IMR-90 (cell line): ENCODE measurements at regions not wholly inside any gene's neighbourhood (a gene's known extent, or its start where the extent isn't known, plus 50 kb on each side); places are given as distances from the start of the nearest gene placed in this dataset.

Experiments
- ATAC-seq: fragments of 200-7000 bp; cut with Tn5 transposase; 2 replicates; pipeline ENCODE4 v1.9.1; 2020; ENCODE audit warnings: low read depth, mild to moderate bottlenecking, moderate library complexity
- BruUV-seq: library from RNA; stranded (reverse); fragments of 400-500 nt; replicated peaks from 2 replicates; lab custom pipeline; 2021; lab: Mats Ljungman, UMichigan
- CTCF ChIA-PET: fragments of 300-600 bp; formaldehyde crosslinking; extraction: SDS; loops from one replicate; lab custom pipeline; 2021; ENCODE audit warnings: antibody characterized with exemption; lab: Yijun Ruan, JAX
- POLR2A ChIA-PET: fragments of 300-600 bp; sonication (Branson Sonifier 250); formaldehyde crosslinking; loops from one replicate; lab custom pipeline; 2022; ENCODE audit warnings: antibody characterized with exemption; ENCODE audit not compliant: unreplicated experiment; lab: Charles Lee
- DNase-seq: peaks from one replicate; pipeline ENCODE4 v3.0.0; 2013
- H2AFZ ChIP-seq: replicated peaks from 2 replicates; pipeline ENCODE3; 2013; ENCODE audit warnings: low read length, mild to moderate bottlenecking; ENCODE audit not compliant: poor library complexity
- H2AK5ac ChIP-seq: 2 replicates; pipeline ENCODE4 v1.6.1; 2013; ENCODE audit warnings: low read depth, low read length, inconsistent platforms
- H2AK9ac ChIP-seq: replicated peaks from 2 replicates; pipeline ENCODE3; 2013; ENCODE audit warnings: mild to moderate bottlenecking, low read depth, low read length, moderate library complexity; ENCODE audit not compliant: poor library complexity
- H2BK120ac ChIP-seq: 2 replicates; pipeline ENCODE4 v1.6.1; 2013; ENCODE audit warnings: low read depth, low read length, inconsistent platforms
- H2BK15ac ChIP-seq: 3 replicates; pipeline ENCODE4 v1.6.1; 2013; ENCODE audit warnings: low read depth, low read length, inconsistent platforms
- H2BK20ac ChIP-seq: 2 replicates; pipeline ENCODE4 v1.6.1; 2013; ENCODE audit warnings: low read depth, mild to moderate bottlenecking, inconsistent platforms, low read length, moderate library complexity
- H2BK5ac ChIP-seq: 2 replicates; pipeline ENCODE4 v1.6.1; 2013; ENCODE audit warnings: mild to moderate bottlenecking, low read depth, low read length, inconsistent platforms; ENCODE audit not compliant: poor library complexity, severe bottlenecking
- H3K14ac ChIP-seq: replicated peaks from 2 replicates; pipeline ENCODE4 v1.6.1; 2013; ENCODE audit warnings: low read depth, low read length, inconsistent platforms
- H3K18ac ChIP-seq: 2 replicates; pipeline ENCODE4 v1.6.1; 2013; ENCODE audit warnings: low read depth, low read length, control low read depth
- H3K23ac ChIP-seq: 2 replicates; pipeline ENCODE4 v1.6.1; 2013; ENCODE audit warnings: low read depth, low read length, inconsistent platforms
- H3K27ac ChIP-seq: 2 replicates; pipeline ENCODE4 v1.5.1; 2013; ENCODE audit warnings: mild to moderate bottlenecking, control low read depth, low read length; ENCODE audit not compliant: insufficient read depth
- H3K27me3 ChIP-seq: 2 replicates; pipeline ENCODE4 v1.6.1; 2013; ENCODE audit warnings: low read length; ENCODE audit not compliant: control insufficient read depth, insufficient read depth
- H3K36me3 ChIP-seq: 2 replicates; pipeline ENCODE4 v1.6.1; 2013; ENCODE audit warnings: low read length, mixed read lengths; ENCODE audit not compliant: control insufficient read depth, insufficient read depth
- H3K4ac ChIP-seq: 2 replicates; pipeline ENCODE4 v1.6.1; 2013; ENCODE audit warnings: low read depth, low read length, inconsistent platforms
- H3K4me1 ChIP-seq: 2 replicates; pipeline ENCODE4 v1.6.1; 2013; ENCODE audit warnings: low read length, mixed read lengths; ENCODE audit not compliant: control insufficient read depth, insufficient read depth
- H3K4me2 ChIP-seq: 2 replicates; pipeline ENCODE4 v1.6.1; 2013; ENCODE audit warnings: low read depth, mild to moderate bottlenecking, control low read depth, low read length, moderate library complexity
- H3K4me3 ChIP-seq: 2 replicates; pipeline ENCODE4 v1.5.1; 2013; ENCODE audit warnings: low read depth, mild to moderate bottlenecking, control low read depth, low read length, moderate library complexity; ENCODE audit not compliant: insufficient read depth
- H3K56ac ChIP-seq: 2 replicates; pipeline ENCODE4 v1.6.1; 2013; ENCODE audit warnings: low read length, inconsistent platforms; ENCODE audit not compliant: insufficient read depth; ENCODE audit errors: extremely low read depth
- H3K79me1 ChIP-seq, 2 experiments: 2 replicates each; pipeline ENCODE4 v1.6.1; 2013; ENCODE audit warnings: low read length in 2 of 2, inconsistent platforms in 1 of 2, low read depth in 1 of 2
- H3K9ac ChIP-seq: 2 replicates; pipeline ENCODE4 v1.6.1; 2013; ENCODE audit warnings: low read depth, low read length, control low read depth
- H3K9me1 ChIP-seq: 2 replicates; pipeline ENCODE4 v1.6.1; 2013; ENCODE audit warnings: low read length, inconsistent platforms; ENCODE audit not compliant: insufficient read depth
- H3K9me3 ChIP-seq: 2 replicates; pipeline ENCODE4 v1.6.1; 2013; ENCODE audit warnings: low read length; ENCODE audit not compliant: control insufficient read depth, insufficient read depth
- H4K20me1 ChIP-seq: 2 replicates; pipeline ENCODE4 v1.6.1; 2013; ENCODE audit warnings: low read length, inconsistent platforms; ENCODE audit not compliant: insufficient read depth
- H4K5ac ChIP-seq: 2 replicates; pipeline ENCODE4 v1.6.1; 2013; ENCODE audit warnings: mild to moderate bottlenecking, low read depth, low read length, control low read depth
- H4K8ac ChIP-seq, 2 experiments: 2 replicates each; pipeline ENCODE4 v1.6.1; 2013; ENCODE audit warnings: low read depth in 2 of 2, low read length in 2 of 2, control low read depth in 1 of 2, inconsistent platforms in 1 of 2
- H4K91ac ChIP-seq: 2 replicates; pipeline ENCODE4 v1.6.1; 2013; ENCODE audit warnings: low read depth, low read length, inconsistent platforms; ENCODE audit not compliant: insufficient read depth
- BHLHE40 ChIP-seq: fragments of 150-350 bp; IDR thresholded peaks from 2 replicates; pipeline ENCODE4 v1.6.1; 2016; ENCODE audit warnings: mild to moderate bottlenecking, low read depth, low read length
- CEBPB ChIP-seq: IDR thresholded peaks from 2 replicates; pipeline ENCODE4 v1.6.1; 2012; ENCODE audit warnings: low read depth, low read length, improper control_type of control experiment
- CTCF ChIP-seq: conservative IDR thresholded peaks from 2 replicates; pipeline ENCODE4 v1.5.1; 2012; ENCODE audit warnings: mild to moderate bottlenecking, low read depth, low read length, improper control_type of control experiment
- ELK1 ChIP-seq: fragments of 150-350 bp; IDR thresholded peaks from 2 replicates; pipeline ENCODE4 v1.6.1; 2016; ENCODE audit warnings: low read depth, mild to moderate bottlenecking, low read length, moderate library complexity, borderline replicate concordance
- FOS ChIP-seq: fragments of 150-350 bp; IDR thresholded peaks from 2 replicates; pipeline ENCODE4 v1.6.1; 2016; ENCODE audit warnings: low read depth, low read length
- MAFK ChIP-seq: IDR thresholded peaks from 2 replicates; pipeline ENCODE4 v1.6.1; 2012; ENCODE audit warnings: low read depth, low read length, improper control_type of control experiment
- NFE2L2 ChIP-seq: fragments of 150-350 bp; IDR thresholded peaks from 2 replicates; pipeline ENCODE4 v1.6.1; 2016; ENCODE audit warnings: low read depth, mild to moderate bottlenecking, low read length
- RAD21 ChIP-seq: IDR thresholded peaks from 2 replicates; pipeline ENCODE4 v1.6.1; 2012; ENCODE audit warnings: low read length, improper control_type of control experiment
- SMC3 ChIP-seq: fragments of 150-350 bp; IDR thresholded peaks from 2 replicates; pipeline ENCODE4 v1.6.1; 2016; ENCODE audit warnings: low read depth, mild to moderate bottlenecking, antibody characterized with exemption, low read length, moderate library complexity
- USF2 ChIP-seq: fragments of 150-350 bp; IDR thresholded peaks from 2 replicates; pipeline ENCODE4 v1.6.1; 2017; ENCODE audit warnings: mild to moderate bottlenecking, antibody characterized with exemption, low read length, low read depth
- WGBS, 2 experiments: methylation state at CpG; one replicate each; pipeline versions ENCODE4 v1.1.5 to v1.1.7; 2013; ENCODE audit warnings: missing lambda C conversion rate in 2 of 2; ENCODE audit not compliant: insufficient read length in 1 of 2; ENCODE audit errors: extremely low coverage in 2 of 2; 5-methylcytosine and 5-hydroxymethylcytosine counted together
- dilution Hi-C: fragments of 300-500 bp; cut with HindIII; formaldehyde crosslinking; loops from one replicate; pipeline ENCODE4 v1.14.3; 2018; ENCODE audit warnings: low sequenced_read_pairs; ENCODE audit not compliant: unreplicated experiment
- in situ Hi-C: fragments of 300-500 bp; cut with MboI; formaldehyde crosslinking; loops from 3 replicates; pipeline ENCODE4 v1.14.3; 2019; ENCODE audit warnings: low sequenced_read_pairs, inconsistent platforms, mixed read lengths
- intact Hi-C: fragments of 100-400 bp; cut with micrococcal nuclease; formaldehyde crosslinking; loops from 2 replicates; pipeline ENCODE4 v1.10.0; 2022

GRCh38 chr1:60619581-60619980 lies 462.8 kb upstream of the NFIA start:
- Histone ChIP-seq H4K8ac (no peak overlapping the region), H3K9ac (no peak overlapping the region), H4K91ac (no peak overlapping the region), H3K23ac (no peak overlapping the region), H3K14ac (no peak overlapping the region), H3K56ac (no peak overlapping the region), H3K4me3 (no peak overlapping the region), H4K5ac (no peak overlapping the region), H3K27ac (no peak overlapping the region), H4K20me1 (no peaks in the 10 kb centered on the region), H3K36me3 (no peaks in the 10 kb centered on the region), H2AK9ac (no peak overlapping the region), H2BK15ac (no peak overlapping the region), H2AK5ac (no peak overlapping the region), H3K9me3 (no peaks in the 10 kb centered on the region; the same call in 1 of the 2 replicates), H3K79me1 (no peaks in the 10 kb centered on the region), H3K4me1 (no peaks in the 10 kb centered on the region), H3K4me2 (no peak overlapping the region), H3K18ac (no peak overlapping the region), H3K4ac (no peak overlapping the region), H2AFZ (no peak overlapping the region), H2BK5ac (no peak overlapping the region), H2BK120ac (no peak overlapping the region), H3K27me3 (no peaks in the 10 kb centered on the region), H2BK20ac (no peak overlapping the region), H3K9me1 (no peaks in the 10 kb centered on the region)
- TF ChIP-seq SMC3 (no peak), CEBPB (no peak), CTCF (no peak), NFE2L2 (no peak), RAD21 (no peak), FOS (no peak), MAFK (no peak), BHLHE40 (no peak), ELK1 (no peak), USF2 (no peak)
- ChIA-PET CTCF (no interaction called here), POLR2A (no interaction called here)
- ATAC-seq (no peak), DNase-seq (no peak)
- no TSS peak for BruUV-seq
- intact Hi-C loops (no loop called here), in situ Hi-C loops (no loop called here), dilution Hi-C loops (no loop called here)
- WGBS, 2 experiments, result no CpG with 5 or more reads among the region's 3 CpGs
